ENCODE measurements at regions not wholly inside any gene's neighbourhood (a gene's known extent, or its start where the extent isn't known, plus 50 kb on each side); places are given as distances from the start of the nearest gene placed in this dataset.

DNA sequence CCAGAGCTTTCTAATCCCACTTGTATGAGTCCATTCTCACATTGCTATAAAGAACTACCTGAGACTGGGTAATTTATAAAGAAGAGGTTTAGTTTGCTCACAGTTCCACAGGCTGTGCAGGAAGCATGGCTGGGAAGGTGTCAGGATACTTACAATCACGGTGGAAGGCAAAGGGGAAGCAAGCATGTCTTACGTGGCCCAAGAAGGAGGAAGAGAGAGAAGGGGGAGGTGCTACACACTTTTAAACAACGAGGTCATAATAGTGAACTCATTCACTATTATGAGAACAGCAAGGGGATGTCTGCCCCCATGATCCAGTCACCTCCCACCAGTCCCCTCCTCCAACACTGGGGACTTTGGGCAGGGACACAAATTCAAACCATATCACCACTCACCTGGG lies 67.8 kb downstream of the TTC32 start:
- Histone ChIP-seq H3K27me3 (no peaks in the 10 kb centered on the region), H3K36me3 (no peaks in the 10 kb centered on the region), H3K4me3 (no peak overlapping the region), H3K27ac (no peak overlapping the region), H3K9me3 (no peaks in the 10 kb centered on the region), H3K4me1 (no peaks in the 10 kb centered on the region)
- TF ChIP-seq, protein P1, sequence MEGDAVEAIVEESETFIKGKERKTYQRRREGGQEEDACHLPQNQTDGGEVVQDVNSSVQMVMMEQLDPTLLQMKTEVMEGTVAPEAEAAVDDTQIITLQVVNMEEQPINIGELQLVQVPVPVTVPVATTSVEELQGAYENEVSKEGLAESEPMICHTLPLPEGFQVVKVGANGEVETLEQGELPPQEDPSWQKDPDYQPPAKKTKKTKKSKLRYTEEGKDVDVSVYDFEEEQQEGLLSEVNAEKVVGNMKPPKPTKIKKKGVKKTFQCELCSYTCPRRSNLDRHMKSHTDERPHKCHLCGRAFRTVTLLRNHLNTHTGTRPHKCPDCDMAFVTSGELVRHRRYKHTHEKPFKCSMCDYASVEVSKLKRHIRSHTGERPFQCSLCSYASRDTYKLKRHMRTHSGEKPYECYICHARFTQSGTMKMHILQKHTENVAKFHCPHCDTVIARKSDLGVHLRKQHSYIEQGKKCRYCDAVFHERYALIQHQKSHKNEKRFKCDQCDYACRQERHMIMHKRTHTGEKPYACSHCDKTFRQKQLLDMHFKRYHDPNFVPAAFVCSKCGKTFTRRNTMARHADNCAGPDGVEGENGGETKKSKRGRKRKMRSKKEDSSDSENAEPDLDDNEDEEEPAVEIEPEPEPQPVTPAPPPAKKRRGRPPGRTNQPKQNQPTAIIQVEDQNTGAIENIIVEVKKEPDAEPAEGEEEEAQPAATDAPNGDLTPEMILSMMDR (IDR thresholded peaks at IDR 0.05), result no peak
- TF ChIP-seq EP300 (IDR thresholded peaks at IDR 0.05), result no peak
- TF ChIP-seq POLR2A (IDR thresholded peaks at IDR 0.05), result no peak
- no peak for DNase-seq (ENCODE audit: low spot score in 2 of 2)
- 46 to 56% methylated on average over 3 of the region's 3 CpGs for WGBS, 2 donors

DNA sequence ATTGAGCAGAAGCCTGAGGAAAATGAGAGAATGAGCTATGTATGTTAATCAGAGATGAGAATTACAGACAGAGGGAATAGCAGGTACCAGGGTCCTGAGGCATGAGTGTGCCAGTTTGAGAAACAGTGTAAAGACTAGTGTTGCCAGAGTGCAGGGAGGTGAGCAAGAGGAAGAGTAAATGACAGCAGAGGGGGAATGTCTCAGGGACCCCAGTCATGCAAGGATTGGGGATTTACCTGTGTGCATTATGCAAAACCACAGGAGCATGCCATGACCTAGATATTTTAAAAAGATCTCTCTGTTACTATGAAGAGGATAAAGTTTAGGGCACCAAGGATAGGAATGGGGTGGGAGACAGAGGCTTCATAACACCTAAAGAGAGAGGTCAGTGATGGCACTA lies 72.1 kb downstream of the TTC32 start:
- Histone ChIP-seq H3K9me3 (peaks cover 0 to 2% (median 0%) of the 10 kb centered on the region in 4 donors), H3K4me1 (no peaks in the 10 kb centered on the region), H3K27ac (no peak overlapping the region), H3K27me3 (no peaks in the 10 kb centered on the region), H3K36me3 (no peaks in the 10 kb centered on the region), H3K4me3 (no peak overlapping the region)
- no peak for DNase-seq (ENCODE audit: low spot score in 2 of 2)
- no peak for TF ChIP-seq POLR2A (IDR thresholded peaks at IDR 0.05)
- no peak for TF ChIP-seq EP300 (IDR thresholded peaks at IDR 0.05)
- TF ChIP-seq, protein P1 (IDR thresholded peaks at IDR 0.05), result no peak

DNA sequence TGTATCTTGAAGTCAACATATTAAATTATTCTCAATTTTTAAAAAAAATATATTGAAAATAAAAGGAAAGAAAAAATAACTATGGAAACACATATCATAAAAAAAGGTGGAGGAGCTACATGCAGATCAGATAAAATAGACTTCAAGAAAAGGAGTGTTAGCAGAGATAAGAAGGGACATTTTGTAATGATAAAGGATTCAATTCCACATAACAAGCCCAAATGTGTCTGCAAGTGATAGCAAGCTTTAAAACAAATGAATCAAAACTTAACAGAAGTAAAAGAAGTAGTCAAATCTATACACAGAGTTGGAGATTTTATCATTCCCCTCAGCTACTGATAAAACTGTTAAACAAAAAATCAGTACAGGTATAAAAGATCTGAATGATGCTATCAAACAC lies 74.9 kb downstream of the TTC32 start:
- H3K27ac ChIP-seq, result no peak overlapping the region
- DNase-seq (ENCODE audit: low spot score in 2 of 2), result no peak
- no peak for TF ChIP-seq POLR2A (IDR thresholded peaks at IDR 0.05)
- no peak for TF ChIP-seq EP300 (IDR thresholded peaks at IDR 0.05)
- TF ChIP-seq, protein P1 (IDR thresholded peaks at IDR 0.05), result no peak
- H3K4me1 ChIP-seq, result no peaks in the 10 kb centered on the region
- H3K9me3 ChIP-seq, result peaks cover 0 to 2% (median 0%) of the 10 kb centered on the region in 4 donors
- no peaks in the 10 kb centered on the region for H3K36me3 ChIP-seq
- no peak overlapping the region for H3K4me3 ChIP-seq
- no peaks in the 10 kb centered on the region for H3K27me3 ChIP-seq

DNA sequence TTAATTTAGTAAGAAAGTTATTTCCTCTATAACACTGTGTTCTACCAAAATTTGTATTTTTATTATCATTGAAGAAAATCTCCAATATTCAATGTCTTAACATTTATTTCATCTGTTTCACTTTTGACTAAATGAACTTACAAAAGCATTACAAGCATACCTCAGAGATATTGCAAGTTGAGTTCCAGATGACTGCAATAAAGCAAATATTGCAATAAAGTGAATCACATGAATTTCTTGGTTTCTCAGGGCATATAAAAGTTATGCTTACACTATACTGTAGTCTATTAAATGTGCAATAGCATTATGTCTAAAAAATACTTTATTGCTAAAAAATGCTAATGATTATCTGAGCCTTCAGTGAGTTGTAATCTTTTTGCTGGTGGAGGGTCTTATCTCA lies 78.3 kb downstream of the TTC32 start:
- Histone ChIP-seq H3K9me3 (peaks cover 0 to 2% (median 0%) of the 10 kb centered on the region in 4 donors), H3K27ac (no peak overlapping the region), H3K27me3 (no peaks in the 10 kb centered on the region), H3K4me1 (no peaks in the 10 kb centered on the region), H3K36me3 (no peaks in the 10 kb centered on the region), H3K4me3 (no peak overlapping the region)
- no peak for DNase-seq (ENCODE audit: low spot score in 2 of 2)
- no peak for TF ChIP-seq POLR2A (IDR thresholded peaks at IDR 0.05)
- TF ChIP-seq EP300 (IDR thresholded peaks at IDR 0.05), result no peak
- TF ChIP-seq, protein P1 (IDR thresholded peaks at IDR 0.05), result no peak

DNA sequence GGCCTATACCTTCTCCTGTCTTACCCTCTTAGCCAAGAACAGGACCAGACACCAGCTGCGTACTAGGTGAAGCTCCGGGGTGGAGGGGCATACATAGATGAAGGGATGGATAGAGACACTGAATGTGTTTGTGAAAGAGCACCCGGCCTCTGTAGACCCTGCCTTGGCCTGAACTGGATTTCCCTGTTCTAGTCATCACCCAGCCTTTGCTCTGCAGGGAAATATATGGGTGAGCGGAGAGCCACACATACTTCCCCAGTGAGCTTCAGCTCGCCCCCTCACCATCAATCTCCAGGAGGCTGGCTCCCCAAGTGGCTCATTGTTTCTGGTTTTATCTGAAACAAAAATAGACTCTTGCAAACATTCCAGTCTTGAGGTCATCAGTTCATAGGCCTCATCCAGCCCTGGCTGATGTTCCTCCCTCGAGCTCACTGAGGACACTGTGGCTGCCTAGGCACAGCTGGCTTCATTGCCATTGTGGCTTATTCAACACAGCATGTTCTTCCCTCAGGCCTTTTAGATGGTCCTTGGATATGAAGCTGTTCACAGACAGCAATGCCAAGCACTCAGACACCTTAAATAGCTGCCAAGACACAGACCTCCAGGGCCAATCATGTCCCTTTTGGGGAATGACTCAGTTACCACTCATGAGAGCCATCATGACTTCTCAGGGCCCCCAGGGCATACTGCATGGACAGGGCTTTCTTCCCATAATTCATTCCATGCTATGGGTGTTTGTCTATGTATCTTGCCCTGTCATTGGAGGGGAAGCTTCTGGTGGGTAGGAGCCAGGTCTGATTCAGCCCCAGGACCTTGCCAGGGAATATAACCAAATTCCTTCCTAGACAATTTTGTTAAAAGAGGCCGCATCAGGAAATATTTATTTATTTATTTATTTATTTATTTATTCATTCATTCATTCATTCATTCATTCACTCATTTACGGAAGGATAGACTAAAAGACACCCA lies 82.4 kb downstream of the TTC32 start:
- Histone ChIP-seq H3K4me3 (no peak overlapping the region), H3K27ac (no peak overlapping the region), H3K9me3 (no peaks in the 10 kb centered on the region), H3K4me1 (no peaks in the 10 kb centered on the region), H3K27me3 (no peaks in the 10 kb centered on the region), H3K36me3 (no peaks in the 10 kb centered on the region)
- no peak for DNase-seq (ENCODE audit: low spot score in 2 of 2)
- TF ChIP-seq, protein P1 (IDR thresholded peaks at IDR 0.05), result no peak
- TF ChIP-seq POLR2A (IDR thresholded peaks at IDR 0.05) (no peak), EP300 (IDR thresholded peaks at IDR 0.05) (no peak)
- 78 to 79% methylated on average over 8 of the region's 8 CpGs for WGBS, 2 donors
